ENCODE measurements at regions not wholly inside any gene's neighbourhood (a gene's known extent, or its start where the extent isn't known, plus 50 kb on each side); places are given as distances from the start of the nearest gene placed in this dataset.

- no peak for DNase-seq
These were observed 101.2 kb upstream of the F3 start for GRCh38 chr1:94642617-94643321.

DNA sequence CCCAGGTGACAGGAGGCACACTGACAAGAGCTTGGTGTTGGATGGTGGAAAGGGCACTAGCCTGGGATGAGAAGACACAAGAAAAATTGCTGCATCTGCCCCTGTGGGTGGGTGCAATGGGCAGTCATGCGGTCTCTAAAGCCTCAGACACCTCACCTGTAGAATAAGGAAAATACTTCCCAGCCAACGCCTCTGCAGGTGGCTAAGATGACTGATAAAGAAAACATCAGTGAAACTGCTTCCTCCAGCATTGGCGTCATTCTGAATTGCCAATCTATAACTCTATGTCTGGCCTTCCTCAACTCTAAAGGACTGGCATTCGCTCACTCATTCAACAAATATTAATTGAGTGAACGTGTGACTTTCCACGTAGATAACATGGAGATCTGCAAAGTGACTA, 100.4 kb upstream of the F3 start:
- no peak for DNase-seq

DNA sequence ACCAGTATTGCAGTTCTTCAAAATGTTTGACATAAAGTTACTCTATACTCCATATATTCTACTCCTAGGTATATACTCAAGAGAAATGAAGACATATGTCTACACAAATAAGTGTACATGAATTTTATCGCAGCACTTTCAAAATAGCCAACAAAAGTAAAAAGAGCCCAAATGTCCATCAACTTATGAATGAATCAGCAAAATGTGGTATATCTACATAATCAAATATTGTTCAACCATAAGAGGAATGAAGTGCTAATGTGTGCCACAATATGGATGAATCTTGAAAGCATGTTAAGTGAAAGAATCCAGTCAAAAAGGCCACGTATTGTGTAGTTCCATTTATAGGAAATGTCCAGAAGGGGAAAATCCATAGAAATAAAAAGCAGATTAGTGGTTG, 98.6 kb upstream of the F3 start:
- no peak for DNase-seq

- no peak for DNase-seq
These were observed 95.6 kb upstream of the F3 start for GRCh38 chr1:94637121-94637520.

GRCh38 chr1:94636624-94637023, 95.1 kb upstream of the F3 start:
- no peak for DNase-seq

DNA sequence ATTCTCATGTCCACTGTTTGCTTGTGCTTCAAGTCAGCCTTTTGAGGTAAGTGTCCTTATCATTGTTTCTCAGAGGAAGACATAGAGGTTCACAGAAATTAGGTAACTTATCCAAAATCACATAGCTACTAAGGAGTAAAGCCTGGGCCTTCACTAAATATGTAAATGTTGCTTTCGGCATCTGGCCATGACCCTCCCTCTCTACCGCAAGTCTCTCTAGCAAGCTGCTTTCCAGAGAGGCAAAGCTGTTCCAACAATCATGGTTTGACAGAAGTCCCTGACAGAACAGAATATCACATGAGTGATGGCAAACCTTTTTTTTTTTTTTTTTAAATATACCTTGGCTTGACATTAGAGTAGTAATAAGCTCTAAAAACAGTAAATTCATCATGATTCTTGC, 94.5 kb upstream of the F3 start:
- DNase-seq = no peak

DNA sequence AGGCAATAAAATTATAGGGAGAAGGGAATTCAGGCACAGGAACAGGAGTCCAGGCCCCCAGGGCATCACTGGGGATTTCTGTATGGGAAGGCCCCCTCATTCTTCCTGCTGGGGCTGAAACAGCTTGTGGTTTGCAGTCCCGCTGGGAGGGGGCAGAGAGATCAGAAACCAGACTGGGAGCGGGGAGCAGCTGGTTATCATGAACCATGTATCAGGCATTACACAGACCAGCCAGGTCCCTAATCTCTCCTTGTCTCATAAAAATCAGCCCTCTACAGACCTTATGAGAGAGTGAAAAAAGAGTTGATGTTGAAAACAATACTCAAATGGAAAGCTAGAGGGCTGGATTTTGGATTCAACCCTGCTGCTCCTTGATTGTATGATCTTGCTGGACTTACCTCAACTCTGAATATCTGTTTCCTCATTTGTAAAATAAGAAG, 93.4 kb upstream of the F3 start:
- DNase-seq = no peak

DNA sequence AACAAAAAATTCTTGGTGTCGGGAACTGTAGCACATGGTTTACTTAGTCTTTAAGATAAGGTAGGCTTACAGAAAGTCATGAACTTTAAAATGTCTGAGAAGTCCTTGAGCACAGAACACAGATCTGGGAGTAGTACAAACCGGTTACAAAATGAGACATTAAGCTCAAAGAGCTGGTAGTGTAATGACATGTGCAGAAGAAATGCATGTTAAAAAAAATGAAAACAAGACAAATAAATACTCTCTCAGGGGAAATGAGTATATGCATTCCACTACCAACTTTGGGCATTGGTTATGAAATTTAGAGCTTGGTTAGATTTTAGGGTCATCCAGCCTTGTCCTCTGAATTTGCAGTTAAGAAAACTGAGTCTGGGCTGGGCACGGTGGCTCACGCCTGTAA, 91.5 kb upstream of the F3 start:
- DNase-seq = no peak

DNA sequence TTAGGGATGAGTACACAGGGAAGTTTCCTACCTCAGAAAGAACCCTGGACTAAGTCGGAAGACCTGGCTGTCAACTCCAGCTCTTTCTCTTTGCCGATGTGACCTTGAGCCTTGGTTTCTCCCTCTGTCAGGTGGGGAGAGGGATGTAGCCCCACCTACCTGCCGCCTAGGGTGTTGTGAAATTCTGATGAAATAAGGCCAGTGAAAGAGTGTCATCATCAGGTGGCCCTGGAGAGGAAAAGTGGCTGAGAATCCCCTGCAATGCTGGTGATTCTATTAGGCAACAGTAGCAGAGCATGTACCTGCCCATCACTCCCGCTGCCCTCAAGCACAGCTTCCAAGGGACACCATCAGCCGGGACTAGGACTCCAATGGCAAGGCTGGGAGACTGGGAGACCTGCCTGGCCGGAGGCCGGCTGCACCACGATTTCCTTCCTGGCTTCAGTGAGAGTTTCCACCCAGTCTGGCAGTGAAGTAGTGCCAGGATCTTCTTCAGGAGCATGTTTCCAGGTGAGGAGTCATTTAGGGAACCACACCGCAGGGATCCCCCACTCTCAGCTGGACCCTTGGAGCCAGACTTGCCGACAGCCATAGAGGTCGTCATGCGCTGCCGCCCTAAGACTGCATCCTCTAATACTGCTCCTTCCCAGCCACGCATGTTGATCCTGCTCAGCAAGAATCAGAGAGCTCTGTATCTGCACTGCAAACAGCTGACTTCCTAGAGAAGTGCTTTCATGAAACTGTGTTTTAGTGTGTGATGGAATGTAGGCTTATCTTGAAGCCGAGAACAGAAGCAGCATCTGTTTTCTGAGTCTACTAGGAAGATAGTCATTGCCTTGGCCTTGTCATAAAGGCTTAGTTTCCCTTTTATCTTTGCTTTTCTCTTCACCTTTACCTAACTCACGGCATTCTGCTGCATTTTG, 88.0 kb upstream of the F3 start:
- no peak for DNase-seq

DNA sequence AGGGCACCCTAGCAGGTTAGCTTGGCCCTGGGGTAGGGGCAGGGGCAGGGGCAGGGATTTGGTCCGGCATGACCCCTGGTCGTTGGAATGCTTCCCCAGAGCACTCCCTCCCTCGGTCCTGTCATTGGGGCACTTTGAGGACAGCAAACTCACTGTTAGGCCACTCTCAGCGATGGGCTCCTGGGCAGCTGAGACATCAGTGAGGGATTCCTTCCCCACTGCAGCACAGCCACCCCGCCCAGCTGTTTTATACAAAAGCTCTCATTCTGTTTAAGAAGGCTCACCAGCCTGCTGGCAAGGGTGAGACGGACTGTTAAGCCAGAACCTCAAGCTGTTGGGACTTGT, 86.9 kb upstream of the F3 start:
- DNase-seq = no peak

DNA sequence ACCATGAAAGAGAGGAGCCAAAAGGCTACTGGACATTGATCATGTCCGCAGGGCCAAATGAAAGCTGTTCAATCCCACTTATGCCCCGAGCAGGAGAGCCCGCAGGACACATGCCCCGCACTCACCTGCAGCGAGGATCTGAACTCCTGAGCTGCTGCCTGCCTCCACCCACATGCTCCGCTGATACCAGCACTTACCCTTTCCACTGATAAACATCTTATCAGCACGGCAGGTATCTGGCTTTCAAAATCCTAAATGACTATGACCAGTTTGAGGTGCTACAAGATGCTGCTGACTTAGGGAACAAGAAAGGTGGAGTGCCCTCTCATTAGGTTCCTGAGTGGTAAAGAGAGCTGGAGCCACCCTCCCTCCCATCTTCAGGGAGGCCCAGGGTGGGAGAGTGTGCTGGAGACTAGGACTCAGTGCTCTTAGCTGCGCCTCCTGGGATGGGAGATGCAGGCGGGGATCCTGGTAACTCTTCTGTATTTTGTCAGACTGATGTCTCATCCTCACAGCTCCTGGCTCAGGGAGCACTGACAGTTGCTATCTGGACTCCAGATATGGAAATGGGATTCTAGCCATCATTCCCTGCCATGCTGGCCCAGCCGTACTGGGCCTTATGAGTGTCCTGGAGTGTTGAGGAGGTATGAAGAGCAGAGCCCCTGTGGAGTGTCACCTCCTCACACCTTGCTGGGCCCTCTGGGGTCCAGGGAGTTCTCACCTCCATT, 86.4 kb upstream of the F3 start:
- no peak for DNase-seq

GRCh38 chr1:94624203-94624602, 82.6 kb upstream of the F3 start:
- no peak for DNase-seq

DNA sequence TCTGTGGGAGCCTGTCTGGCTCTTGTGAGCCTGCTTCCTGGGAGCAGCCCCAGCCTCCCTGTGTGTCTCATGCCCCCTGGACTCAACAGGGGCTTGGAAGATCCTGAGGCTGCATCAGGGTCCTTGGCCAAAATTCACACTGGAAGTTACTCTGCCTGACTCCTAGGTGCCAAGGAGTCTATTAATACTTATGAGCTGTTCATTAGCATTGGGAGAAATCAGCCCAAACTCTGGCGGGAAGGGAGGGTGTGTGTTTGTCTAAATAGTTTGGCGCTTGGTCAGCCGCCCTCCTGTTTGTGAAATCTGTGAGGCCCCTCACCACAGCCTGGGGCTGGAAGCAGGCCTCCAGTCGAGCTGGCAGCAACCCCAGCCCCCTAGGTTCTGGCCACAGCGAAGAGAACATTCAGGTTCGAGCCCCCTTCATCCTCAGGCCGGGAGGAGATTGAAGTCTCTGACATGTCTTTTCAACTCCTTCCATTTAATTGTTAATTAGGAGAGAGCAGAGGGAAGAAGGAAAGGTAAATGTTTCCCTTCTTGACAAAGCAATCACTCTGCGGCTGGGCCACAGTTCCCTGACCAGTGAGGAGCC, 82.1 kb upstream of the F3 start:
- no peak for DNase-seq

GRCh38 chr1:94622757-94623156, 81.2 kb upstream of the F3 start:
- DNase-seq = no peak

GRCh38 chr1:94621802-94622201, 80.2 kb upstream of the F3 start:
- DNase-seq = no peak

DNA sequence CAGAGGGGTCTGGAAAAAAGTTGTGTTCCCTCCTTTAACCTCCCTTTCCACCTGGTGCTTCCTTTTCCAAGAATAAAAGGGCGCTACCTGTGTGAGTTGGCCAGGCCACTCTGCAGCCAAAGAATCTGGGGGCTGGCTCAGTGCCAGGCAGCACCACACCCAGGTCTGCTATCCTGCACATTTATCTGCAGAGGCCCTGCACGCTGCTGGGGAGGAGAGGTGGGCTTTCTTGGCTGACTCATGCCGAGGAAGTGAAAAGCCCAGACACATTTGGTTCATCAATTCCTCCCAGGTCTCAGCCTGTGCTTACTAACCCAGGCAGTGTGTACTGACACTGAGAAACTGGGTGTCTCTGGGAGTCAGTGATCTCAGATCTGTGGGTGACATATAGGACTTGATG, 79.8 kb upstream of the F3 start:
- no peak for DNase-seq

DNA sequence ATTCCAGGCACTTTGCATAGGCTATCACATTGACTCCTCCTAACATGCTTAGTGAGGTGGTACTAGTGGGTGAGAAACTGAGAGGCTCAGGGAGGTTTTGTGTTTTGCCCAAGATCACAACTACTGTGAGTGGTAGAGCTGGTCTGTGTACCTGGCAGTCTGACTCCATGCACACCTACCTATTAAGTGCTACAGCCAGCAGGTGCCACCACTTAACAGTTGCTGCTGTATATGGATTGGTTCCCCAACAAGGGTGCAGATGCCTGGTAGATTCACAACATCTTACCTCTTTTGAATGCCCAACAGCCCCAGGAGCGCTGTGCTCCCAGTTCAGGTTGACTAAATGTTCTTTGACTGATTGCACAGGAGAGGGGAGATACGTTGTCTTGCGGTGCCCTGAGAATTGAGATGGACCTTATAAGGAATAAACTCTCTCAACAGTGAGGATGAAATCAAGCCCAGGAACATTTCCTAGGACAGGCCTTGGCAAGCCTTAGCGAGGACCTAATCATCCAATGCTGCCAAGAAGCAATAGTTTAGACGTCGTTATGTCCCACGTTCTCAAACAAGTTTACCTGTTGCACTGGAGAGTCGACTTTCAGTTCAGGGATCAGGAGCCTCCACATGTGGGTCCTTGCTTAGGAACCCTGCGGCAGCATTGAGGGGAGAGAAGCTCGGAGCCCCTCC, 78.9 kb upstream of the F3 start:
- DNase-seq = no peak

GRCh38 chr1:94619731-94620130, 78.2 kb upstream of the F3 start:
- no peak for DNase-seq

DNA sequence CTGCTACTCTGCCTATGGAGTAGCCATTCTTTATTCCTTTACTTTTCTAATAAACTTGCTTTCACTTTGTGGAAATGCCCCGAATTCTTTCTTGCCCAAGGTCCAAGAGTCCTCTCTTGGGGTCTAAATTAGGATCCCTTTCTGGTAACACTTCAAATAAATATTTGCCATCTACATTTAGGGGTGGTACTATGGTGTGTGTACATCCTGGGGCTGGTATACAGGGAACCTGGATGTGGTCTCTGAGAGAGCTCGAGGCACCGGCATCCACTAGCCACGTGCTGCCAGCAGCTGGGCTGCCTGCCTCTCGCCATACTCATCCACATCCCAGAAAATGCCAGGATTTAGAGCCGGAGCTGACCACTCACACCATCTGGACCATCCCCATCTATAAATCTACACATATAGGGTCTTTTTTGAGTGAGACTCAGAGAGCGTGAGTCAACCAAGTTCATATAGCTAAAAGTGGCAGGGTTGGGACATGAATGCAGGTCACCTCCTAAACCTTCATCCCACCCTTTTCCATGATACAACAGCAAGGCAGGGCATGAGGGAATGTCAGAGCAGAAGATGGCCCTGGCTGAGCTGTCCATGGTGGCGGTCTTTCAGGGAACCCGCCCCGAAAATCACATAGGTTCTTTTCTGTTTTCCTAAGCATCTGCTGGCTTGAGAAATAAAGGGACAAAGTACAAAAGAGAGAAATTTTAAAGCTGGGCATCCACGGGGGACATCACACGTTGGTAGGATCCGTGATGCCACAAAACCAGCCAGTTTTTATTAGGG, 76.6 kb upstream of the F3 start:
- no peak for DNase-seq

DNA sequence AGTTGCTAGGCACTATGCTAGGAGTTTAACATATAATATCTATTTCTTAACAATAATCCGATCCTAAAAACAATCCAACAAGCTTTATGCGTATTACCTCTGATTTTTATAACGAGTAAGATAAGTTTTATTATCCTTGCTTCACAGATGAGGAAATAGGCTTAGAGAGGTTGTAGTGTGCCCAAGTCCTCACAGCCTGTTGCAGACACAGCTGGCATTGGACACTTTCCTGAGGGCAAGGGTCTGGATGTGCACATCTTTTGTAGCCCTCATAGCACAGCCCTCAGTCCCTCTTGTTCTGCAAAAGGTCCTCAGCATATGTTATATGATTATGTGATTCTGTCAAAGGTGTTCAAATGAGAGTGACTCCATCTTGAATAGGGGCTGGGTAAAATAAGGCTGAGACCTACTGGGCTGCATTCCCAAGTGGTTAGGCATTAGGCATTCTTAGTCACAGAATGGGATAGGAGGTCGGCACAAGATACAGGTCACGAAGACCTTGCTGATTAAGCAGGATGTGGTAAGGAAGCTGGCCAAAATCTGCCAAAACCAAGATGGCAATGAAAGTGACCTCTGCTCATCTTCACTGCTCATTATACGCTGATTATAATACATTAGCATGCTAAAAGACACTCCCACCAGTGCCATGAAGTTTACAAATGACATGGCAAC, 75.7 kb upstream of the F3 start:
- no peak for DNase-seq

DNA sequence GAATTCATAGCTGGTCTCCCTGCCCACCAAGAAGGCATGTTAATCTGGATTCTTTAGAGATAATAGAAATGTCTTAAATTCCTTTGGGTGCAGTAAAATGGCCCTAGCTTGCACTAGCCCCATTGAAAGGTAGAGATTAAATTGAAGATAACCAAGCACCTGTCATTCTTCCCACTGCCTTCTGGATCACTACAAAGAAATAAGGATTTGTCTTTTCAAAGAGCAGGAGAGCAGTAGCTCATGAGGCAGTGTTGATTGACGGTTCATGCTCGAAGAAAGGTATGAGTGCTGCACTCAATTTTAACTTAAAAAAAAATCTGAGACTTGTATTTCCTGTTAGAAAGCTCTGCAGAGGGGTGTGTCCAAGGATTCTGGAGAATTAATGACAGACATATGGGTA, 74.9 kb upstream of the F3 start:
- DNase-seq = no peak

All from hindlimb muscle (tissue), 1 donor.